ENCODE measurements at regions not wholly inside any gene's neighbourhood (a gene's known extent, or its start where the extent isn't known, plus 50 kb on each side); places are given as distances from the start of the nearest gene placed in this dataset.

DNA sequence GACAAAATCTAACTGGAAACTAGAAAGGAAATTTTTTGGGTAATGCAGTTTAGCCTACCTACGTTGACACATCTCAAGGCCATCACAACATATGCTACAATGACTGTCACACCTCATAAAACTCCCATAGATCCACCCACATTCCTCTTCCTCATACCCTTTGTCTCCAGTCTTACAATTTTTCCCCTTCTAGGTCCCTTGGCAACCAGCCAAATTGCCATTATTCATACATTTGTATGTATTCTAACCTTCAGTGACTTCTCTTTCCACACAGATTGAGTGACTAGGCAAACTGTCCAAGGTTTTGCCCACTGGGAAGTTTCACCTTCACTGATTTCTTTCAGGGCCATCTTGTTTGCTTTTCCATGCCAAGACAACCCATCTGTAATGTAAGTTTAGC lies 100.5 kb upstream of the TPK1 start:
- DNase-seq, result no peak

DNA sequence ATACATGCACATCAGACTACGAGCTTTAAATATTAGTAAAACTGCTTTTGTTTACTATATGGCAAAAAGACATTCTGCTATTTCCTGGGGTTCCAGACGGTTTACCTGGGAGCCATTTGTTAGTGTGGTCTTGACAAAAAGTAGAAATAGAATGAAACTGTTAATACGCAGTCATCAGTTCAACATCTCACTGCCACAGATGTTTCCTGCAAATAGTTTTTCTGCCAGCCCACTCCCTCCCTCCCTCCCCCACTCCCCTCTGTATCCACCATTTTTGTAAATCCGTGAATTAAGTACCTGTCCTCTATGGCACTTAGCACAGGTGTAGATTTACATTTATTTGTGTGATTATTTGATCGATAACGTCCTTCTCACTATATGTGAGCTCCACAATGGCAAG lies 74.6 kb upstream of the TPK1 start:
- no peak for DNase-seq

DNA sequence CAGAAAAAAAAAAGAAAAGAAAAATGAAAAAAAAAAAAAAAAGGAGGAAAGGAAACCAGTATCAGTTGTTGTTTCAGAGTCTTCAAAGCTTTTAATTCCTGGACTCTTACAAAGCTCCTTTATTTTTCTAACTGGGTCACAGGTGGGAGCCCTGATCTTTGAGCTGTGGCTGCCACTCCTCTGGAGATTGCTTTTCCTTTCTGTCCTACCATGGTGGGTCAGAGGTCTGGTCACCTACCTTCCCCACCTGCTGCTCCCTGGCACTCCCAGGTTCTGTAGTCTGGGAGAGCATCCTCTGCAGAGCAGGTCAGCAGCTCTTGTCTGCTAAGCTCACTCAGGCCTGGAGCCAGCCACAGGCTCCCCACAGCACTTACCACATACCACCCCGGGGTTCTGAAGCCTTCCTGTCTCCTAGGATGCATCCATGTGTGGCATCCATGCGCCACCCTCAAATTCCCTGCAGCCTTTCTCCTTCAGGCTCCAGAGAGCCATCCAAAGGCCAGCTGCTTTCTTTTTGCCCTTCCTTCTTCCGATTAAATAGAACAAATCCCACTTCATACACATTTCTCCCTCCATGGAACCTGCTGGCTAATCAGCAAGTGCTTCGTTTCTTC lies 73.2 kb upstream of the TPK1 start:
- DNase-seq, result no peak

DNA sequence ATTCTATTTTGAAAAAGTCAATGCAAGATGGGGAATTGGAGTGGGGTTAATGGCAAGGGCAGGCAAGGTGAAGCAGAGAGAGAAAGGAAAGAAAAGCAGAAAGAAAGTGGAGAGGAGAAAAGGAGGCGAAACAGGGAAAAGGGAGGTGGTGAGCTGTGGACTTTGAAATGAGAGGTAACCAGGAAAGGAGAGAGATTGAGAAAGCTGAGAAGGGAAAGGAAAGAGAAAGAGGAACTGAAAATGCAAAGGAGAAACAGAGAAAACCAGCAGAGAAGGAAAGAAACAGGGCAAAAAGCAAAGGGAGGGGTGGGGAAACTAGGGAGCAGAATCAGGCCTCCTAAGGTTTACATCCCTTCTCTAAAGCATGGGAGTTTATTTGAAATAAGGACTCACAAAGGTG lies 72.5 kb upstream of the TPK1 start:
- no peak for DNase-seq

DNA sequence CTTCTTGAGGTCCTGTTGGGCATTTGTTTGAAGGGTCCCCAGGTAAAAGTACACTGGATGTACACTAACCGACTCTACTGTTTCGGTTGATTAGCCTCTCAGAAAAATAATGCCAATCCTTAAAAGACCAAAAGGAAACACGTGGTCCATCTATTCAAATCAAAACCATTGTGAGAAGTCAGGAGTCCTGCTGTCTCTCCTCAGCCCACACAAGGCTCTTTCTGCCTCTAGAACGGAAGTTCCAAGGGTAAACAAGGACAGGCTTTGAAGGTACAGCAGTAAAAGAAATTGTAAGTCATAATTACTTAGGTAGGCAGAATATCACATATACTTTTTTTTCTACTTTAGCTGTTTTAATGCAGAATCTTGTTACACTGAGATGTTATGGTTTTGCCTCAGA lies 71.7 kb upstream of the TPK1 start:
- DNase-seq, result peak in 1 of 5 experiments; percentile 5

DNA sequence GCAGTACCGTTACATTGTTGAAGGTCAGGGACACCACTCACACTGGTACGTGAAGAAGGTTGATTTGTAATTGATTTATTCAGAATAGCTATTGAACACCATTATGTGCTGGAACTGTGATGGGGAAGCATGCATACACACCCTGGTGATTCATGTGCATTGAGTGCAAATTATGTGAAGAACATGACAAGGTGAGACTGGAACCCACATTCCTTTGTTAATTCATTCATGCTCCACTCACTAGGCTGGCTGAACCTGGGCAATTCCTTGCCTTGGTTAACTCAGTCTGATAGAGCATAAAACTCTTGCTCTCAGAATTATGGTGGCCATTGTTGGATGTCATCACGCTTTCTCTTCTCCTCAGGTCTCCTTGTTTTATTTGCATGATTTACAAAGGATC lies 67.3 kb upstream of the TPK1 start:
- DNase-seq, result no peak

DNA sequence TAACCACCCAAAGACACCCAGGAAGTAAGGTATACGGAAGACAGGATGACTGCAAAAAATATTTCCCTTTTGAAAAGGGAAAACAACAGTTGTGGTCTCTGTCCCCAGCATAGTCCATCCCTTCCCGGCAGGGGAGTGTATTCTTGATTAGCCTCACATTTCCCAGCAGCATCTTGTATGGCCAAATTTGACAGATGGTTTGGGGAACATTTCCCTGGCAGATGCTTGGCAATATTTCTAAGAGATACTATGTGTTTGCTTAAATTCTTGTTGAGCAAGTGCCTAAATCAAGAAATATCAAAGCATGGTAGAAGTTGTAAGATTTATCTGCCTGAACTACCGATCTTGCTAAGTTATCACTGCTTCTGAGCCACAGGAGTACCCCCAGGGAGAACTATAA lies 56.9 kb upstream of the TPK1 start:
- DNase-seq, result no peak

Measured in T-helper 2 cell (primary cell).